ENCODE measurements at regions not wholly inside any gene's neighbourhood (a gene's known extent, or its start where the extent isn't known, plus 50 kb on each side); places are given as distances from the start of the nearest gene placed in this dataset.
"Not testable (repeated sequence)": the region's sequence is repeated elsewhere in the genome, so short reads cannot be mapped to it uniquely, and the experiment has no call there.

GRCh38 chr2:103396152-103396551 lies 634.3 kb downstream of the TMEM182 start:
- H3K27me3 ChIP-seq (ENCODE audit: insufficient read depth, low read length) = no peaks in the 10 kb centered on the region
- no peaks in the 10 kb centered on the region for H3K9me3 ChIP-seq (ENCODE audit: insufficient read depth, low read depth, low read length)
- H3K27ac ChIP-seq (ENCODE audit: low read length) = peak overlapping the region; percentile 12
- H3K4me3 ChIP-seq (ENCODE audit: low read length) = no peak overlapping the region
- H3K36me3 ChIP-seq (ENCODE audit: insufficient read depth, low read depth, low read length) = no peaks in the 10 kb centered on the region
- peaks cover 20% of the 10 kb centered on the region; the same call in 1 of the 2 replicates for H3K4me1 ChIP-seq (ENCODE audit: insufficient read depth, low read length)
- H3K9ac ChIP-seq (ENCODE audit: low read depth, low read length) = no peak overlapping the region

GRCh38 chr2:103401621-103402020 lies 639.8 kb downstream of the TMEM182 start:
- Histone ChIP-seq H3K9ac (ENCODE audit: low read depth, low read length) (peak overlapping the region; percentile 23; the same call in 1 of the 2 replicates), H3K27me3 (ENCODE audit: insufficient read depth, low read length) (no peaks in the 10 kb centered on the region), H3K4me1 (ENCODE audit: insufficient read depth, low read length) (peaks cover 28% of the 10 kb centered on the region; the same call in 1 of the 2 replicates), H3K9me3 (ENCODE audit: insufficient read depth, low read depth, low read length) (no peaks in the 10 kb centered on the region), H3K4me3 (ENCODE audit: low read length) (peak overlapping the region; percentile 31; the same call in 1 of the 2 replicates), H3K36me3 (ENCODE audit: insufficient read depth, low read depth, low read length) (no peaks in the 10 kb centered on the region), H3K27ac (ENCODE audit: low read length) (no peak overlapping the region)

GRCh38 chr2:103402336-103402735 lies 640.5 kb downstream of the TMEM182 start:
- H3K4me3 ChIP-seq (ENCODE audit: low read length) = peak overlapping the region; percentile 31; the same call in 1 of the 2 replicates
- H3K4me1 ChIP-seq (ENCODE audit: insufficient read depth, low read length) = peaks cover 23% of the 10 kb centered on the region; the same call in 1 of the 2 replicates
- H3K27ac ChIP-seq (ENCODE audit: low read length) = no peak overlapping the region
- H3K9ac ChIP-seq (ENCODE audit: low read depth, low read length) = peak overlapping the region; percentile 26; the same call in 1 of the 2 replicates
- no peaks in the 10 kb centered on the region for H3K9me3 ChIP-seq (ENCODE audit: insufficient read depth, low read depth, low read length)
- H3K36me3 ChIP-seq (ENCODE audit: insufficient read depth, low read depth, low read length) = no peaks in the 10 kb centered on the region
- H3K27me3 ChIP-seq (ENCODE audit: insufficient read depth, low read length) = no peaks in the 10 kb centered on the region

- no peaks in the 10 kb centered on the region for H3K9me3 ChIP-seq (ENCODE audit: insufficient read depth, low read depth, low read length)
- no peak overlapping the region for H3K27ac ChIP-seq (ENCODE audit: low read length)
- no peaks in the 10 kb centered on the region for H3K27me3 ChIP-seq (ENCODE audit: insufficient read depth, low read length)
- no peaks in the 10 kb centered on the region for H3K36me3 ChIP-seq (ENCODE audit: insufficient read depth, low read depth, low read length)
- H3K9ac ChIP-seq (ENCODE audit: low read depth, low read length) = peak overlapping the region; percentile 26; the same call in 1 of the 2 replicates
- H3K4me1 ChIP-seq (ENCODE audit: insufficient read depth, low read length) = peaks cover 23% of the 10 kb centered on the region; the same call in 1 of the 2 replicates
- H3K4me3 ChIP-seq (ENCODE audit: low read length) = no peak overlapping the region
Measured at GRCh38 chr2:103402944-103403343, 641.1 kb downstream of the TMEM182 start.

- not testable (repeated sequence) for H3K27ac ChIP-seq (ENCODE audit: low read length); H3K4me3 ChIP-seq (ENCODE audit: low read length); H3K27me3 ChIP-seq (ENCODE audit: insufficient read depth, low read length); H3K9ac ChIP-seq (ENCODE audit: low read depth, low read length); H3K36me3 ChIP-seq (ENCODE audit: insufficient read depth, low read depth, low read length); H3K9me3 ChIP-seq (ENCODE audit: insufficient read depth, low read depth, low read length)
- peaks cover 23% of the 10 kb centered on the region; the same call in 1 of the 2 replicates for H3K4me1 ChIP-seq (ENCODE audit: insufficient read depth, low read length)
Measured at GRCh38 chr2:103403388-103403787, 641.6 kb downstream of the TMEM182 start.

GRCh38 chr2:103410221-103410620 lies 648.4 kb downstream of the TMEM182 start:
- no peaks in the 10 kb centered on the region for H3K36me3 ChIP-seq (ENCODE audit: insufficient read depth, low read depth, low read length)
- no peaks in the 10 kb centered on the region for H3K27me3 ChIP-seq (ENCODE audit: insufficient read depth, low read length)
- H3K4me1 ChIP-seq (ENCODE audit: insufficient read depth, low read length) = no peaks in the 10 kb centered on the region
- no peaks in the 10 kb centered on the region for H3K9me3 ChIP-seq (ENCODE audit: insufficient read depth, low read depth, low read length)
- no peak overlapping the region for H3K4me3 ChIP-seq (ENCODE audit: low read length)
- no peak overlapping the region for H3K9ac ChIP-seq (ENCODE audit: low read depth, low read length)
- no peak overlapping the region for H3K27ac ChIP-seq (ENCODE audit: low read length)

GRCh38 chr2:103419506-103419905 lies 657.7 kb downstream of the TMEM182 start:
- H3K27ac ChIP-seq (ENCODE audit: low read length) = no peak overlapping the region
- H3K36me3 ChIP-seq (ENCODE audit: insufficient read depth, low read depth, low read length) = no peaks in the 10 kb centered on the region

GRCh38 chr2:103423100-103423499 lies 661.3 kb downstream of the TMEM182 start:
- Histone ChIP-seq H3K36me3 (ENCODE audit: insufficient read depth, low read depth, low read length) (no peaks in the 10 kb centered on the region), H3K9me3 (ENCODE audit: insufficient read depth, low read depth, low read length) (no peaks in the 10 kb centered on the region), H3K4me1 (ENCODE audit: insufficient read depth, low read length) (peaks cover 4% of the 10 kb centered on the region; the same call in 1 of the 2 replicates), H3K27me3 (ENCODE audit: insufficient read depth, low read length) (no peaks in the 10 kb centered on the region), H3K9ac (ENCODE audit: low read depth, low read length) (no peak overlapping the region), H3K27ac (ENCODE audit: low read length) (no peak overlapping the region), H3K4me3 (ENCODE audit: low read length) (no peak overlapping the region)

More at GRCh38 chr2:103419506-103419905, 657.7 kb downstream of the TMEM182 start:
- H3K9ac ChIP-seq (ENCODE audit: low read depth, low read length) = no peak overlapping the region
- H3K4me3 ChIP-seq (ENCODE audit: low read length) = no peak overlapping the region
- H3K9me3 ChIP-seq (ENCODE audit: insufficient read depth, low read depth, low read length) = no peaks in the 10 kb centered on the region
- H3K4me1 ChIP-seq (ENCODE audit: insufficient read depth, low read length) = peaks cover 4% of the 10 kb centered on the region; the same call in 1 of the 2 replicates
- H3K27me3 ChIP-seq (ENCODE audit: insufficient read depth, low read length) = no peaks in the 10 kb centered on the region

GRCh38 chr2:103427567-103427966 lies 665.7 kb downstream of the TMEM182 start:
- Histone ChIP-seq H3K9me3 (ENCODE audit: insufficient read depth, low read depth, low read length) (no peaks in the 10 kb centered on the region), H3K36me3 (ENCODE audit: insufficient read depth, low read depth, low read length) (no peaks in the 10 kb centered on the region), H3K27ac (ENCODE audit: low read length) (no peak overlapping the region), H3K27me3 (ENCODE audit: insufficient read depth, low read length) (no peaks in the 10 kb centered on the region), H3K9ac (ENCODE audit: low read depth, low read length) (no peak overlapping the region), H3K4me1 (ENCODE audit: insufficient read depth, low read length) (peaks cover 4% of the 10 kb centered on the region; the same call in 1 of the 2 replicates), H3K4me3 (ENCODE audit: low read length) (no peak overlapping the region)

GRCh38 chr2:103430191-103430590 lies 668.4 kb downstream of the TMEM182 start:
- no peaks in the 10 kb centered on the region for H3K36me3 ChIP-seq (ENCODE audit: insufficient read depth, low read depth, low read length)
- no peak overlapping the region for H3K4me3 ChIP-seq (ENCODE audit: low read length)
- no peak overlapping the region for H3K9ac ChIP-seq (ENCODE audit: low read depth, low read length)
- H3K4me1 ChIP-seq (ENCODE audit: insufficient read depth, low read length) = no peaks in the 10 kb centered on the region
- H3K9me3 ChIP-seq (ENCODE audit: insufficient read depth, low read depth, low read length) = no peaks in the 10 kb centered on the region
- no peaks in the 10 kb centered on the region for H3K27me3 ChIP-seq (ENCODE audit: insufficient read depth, low read length)
- no peak overlapping the region for H3K27ac ChIP-seq (ENCODE audit: low read length)

- H3K27me3 ChIP-seq (ENCODE audit: insufficient read depth, low read length) = no peaks in the 10 kb centered on the region
- H3K9me3 ChIP-seq (ENCODE audit: insufficient read depth, low read depth, low read length) = no peaks in the 10 kb centered on the region
- no peaks in the 10 kb centered on the region for H3K4me1 ChIP-seq (ENCODE audit: insufficient read depth, low read length)
- H3K4me3 ChIP-seq (ENCODE audit: low read length) = no peak overlapping the region
- H3K9ac ChIP-seq (ENCODE audit: low read depth, low read length) = no peak overlapping the region
- no peaks in the 10 kb centered on the region for H3K36me3 ChIP-seq (ENCODE audit: insufficient read depth, low read depth, low read length)
- no peak overlapping the region for H3K27ac ChIP-seq (ENCODE audit: low read length)
Measured at GRCh38 chr2:103435010-103435409, 673.2 kb downstream of the TMEM182 start.

- no peak overlapping the region for H3K4me3 ChIP-seq (ENCODE audit: low read length)
- H3K27ac ChIP-seq (ENCODE audit: low read length) = no peak overlapping the region
- H3K9ac ChIP-seq (ENCODE audit: low read depth, low read length) = no peak overlapping the region
- H3K36me3 ChIP-seq (ENCODE audit: insufficient read depth, low read depth, low read length) = no peaks in the 10 kb centered on the region
- no peaks in the 10 kb centered on the region for H3K4me1 ChIP-seq (ENCODE audit: insufficient read depth, low read length)
- no peaks in the 10 kb centered on the region for H3K27me3 ChIP-seq (ENCODE audit: insufficient read depth, low read length)
- H3K9me3 ChIP-seq (ENCODE audit: insufficient read depth, low read depth, low read length) = no peaks in the 10 kb centered on the region
Measured at GRCh38 chr2:103437161-103437560, 675.3 kb downstream of the TMEM182 start.
